Endodermal cell (in vitro differentiated cells): ENCODE measurements at regions not wholly inside any gene's neighbourhood (a gene's known extent, or its start where the extent isn't known, plus 50 kb on each side); places are given as distances from the start of the nearest gene placed in this dataset.

ENCODE experiments used
- DNase-seq: peaks from one replicate; pipeline ENCODE4 v3.0.0-alpha.2; 2017
- H3K27ac ChIP-seq: 2 replicates; pipeline ENCODE4 v1.5.1; 2013; ENCODE audit warnings: mild to moderate bottlenecking, low read depth, low read length, moderate library complexity
- H3K27me3 ChIP-seq: 2 replicates; pipeline ENCODE4 v1.6.1; 2013; ENCODE audit warnings: mild to moderate bottlenecking, low read length, moderate library complexity; ENCODE audit not compliant: insufficient read depth, control insufficient read depth, poor library complexity, severe bottlenecking
- H3K36me3 ChIP-seq: 2 replicates; pipeline ENCODE4 v1.7.0; 2013; ENCODE audit warnings: mild to moderate bottlenecking, low read length, moderate library complexity; ENCODE audit not compliant: control insufficient read depth, insufficient read depth
- H3K4me1 ChIP-seq: one replicate; pipeline ENCODE4 v1.7.0; 2013; ENCODE audit warnings: low read length; ENCODE audit not compliant: control insufficient read depth, insufficient read depth
- H3K4me3 ChIP-seq: 2 replicates; pipeline ENCODE4 v1.5.1; 2013; ENCODE audit warnings: mild to moderate bottlenecking, low read length, moderate library complexity
- H3K9ac ChIP-seq: 2 replicates; pipeline ENCODE4 v1.6.1; 2013; ENCODE audit warnings: mild to moderate bottlenecking, low read length, moderate library complexity; ENCODE audit not compliant: poor library complexity, severe bottlenecking; ENCODE audit errors: extremely low read depth
- H3K9me3 ChIP-seq: 2 replicates; pipeline ENCODE4 v1.6.1; 2013; ENCODE audit warnings: mild to moderate bottlenecking, low read length, moderate library complexity; ENCODE audit not compliant: control insufficient read depth
- H3K27ac Mint-ChIP-seq: 2 replicates; pipeline ENCODE4 v1.8.0; 2020; ENCODE audit warnings: mixed read lengths
- H3K27me3 Mint-ChIP-seq: 2 replicates; pipeline ENCODE4 v1.8.0; 2021; ENCODE audit warnings: mild to moderate bottlenecking, mixed read lengths; ENCODE audit not compliant: insufficient read depth
- H3K36me3 Mint-ChIP-seq: 2 replicates; pipeline ENCODE4 v1.8.0; 2020; ENCODE audit warnings: low read depth, mixed read lengths
- H3K4me1 Mint-ChIP-seq: 2 replicates; pipeline ENCODE4 v1.8.0; 2020; ENCODE audit warnings: mixed read lengths
- H3K4me3 Mint-ChIP-seq: 2 replicates; pipeline ENCODE4 v1.8.0; 2020; ENCODE audit warnings: mild to moderate bottlenecking, moderate library complexity, mixed read lengths
- H3K9me3 Mint-ChIP-seq: 2 replicates; pipeline ENCODE4 v1.8.0; 2020; ENCODE audit warnings: mild to moderate bottlenecking, mixed read lengths
- WGBS, 2 experiments: methylation state at CpG; one replicate each; pipeline versions ENCODE4 v1.1.5 to v1.1.7; 2013; ENCODE audit warnings: missing lambda C conversion rate in 2 of 2, mixed read lengths in 1 of 2; ENCODE audit not compliant: insufficient coverage in 1 of 2, insufficient read length in 1 of 2; 5-methylcytosine and 5-hydroxymethylcytosine counted together
- TF ChIP-seq, protein P1 (sequence below): fragments of 200-600 bp; sonication (generic); conservative IDR thresholded peaks from 2 replicates; pipeline ENCODE4 v1.5.0; 2021; ENCODE audit warnings: antibody characterized with exemption, mild to moderate bottlenecking

DNA sequence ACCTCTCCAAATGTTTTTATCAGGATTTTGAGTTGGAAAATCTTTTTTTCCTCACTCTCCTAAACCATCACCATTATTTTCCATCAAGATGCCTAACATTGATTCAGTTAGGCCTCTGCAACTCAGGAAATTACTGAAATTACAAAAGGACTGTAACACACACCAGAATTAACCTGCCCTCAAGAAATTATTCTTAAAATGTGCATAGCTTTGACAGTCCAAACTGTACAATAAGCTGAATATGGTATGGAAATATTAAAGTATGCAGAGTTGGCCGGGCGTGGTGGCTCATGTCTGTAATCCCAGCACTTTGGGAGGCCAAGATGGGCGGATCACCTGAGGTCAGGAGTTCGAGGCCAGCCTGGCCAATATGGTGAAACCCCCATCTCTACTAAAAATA lies 50.2 kb upstream of the PHLPP1 start:
- Mint-ChIP-seq H3K9me3 (no peaks in the 10 kb centered on the region), H3K4me1 (peaks cover 5% of the 10 kb centered on the region), H3K36me3 (no peaks in the 10 kb centered on the region), H3K27me3 (peaks cover 16% of the 10 kb centered on the region), H3K27ac (no peak overlapping the region), H3K4me3 (no peak overlapping the region)
- Histone ChIP-seq H3K27ac (no peak overlapping the region), H3K4me3 (no peak overlapping the region), H3K27me3 (peaks cover 33% of the 10 kb centered on the region), H3K9ac (no peak overlapping the region), H3K36me3 (no peaks in the 10 kb centered on the region), H3K4me1 (no peaks in the 10 kb centered on the region), H3K9me3 (no peaks in the 10 kb centered on the region)
- no peak for DNase-seq
- TF ChIP-seq, protein P1, sequence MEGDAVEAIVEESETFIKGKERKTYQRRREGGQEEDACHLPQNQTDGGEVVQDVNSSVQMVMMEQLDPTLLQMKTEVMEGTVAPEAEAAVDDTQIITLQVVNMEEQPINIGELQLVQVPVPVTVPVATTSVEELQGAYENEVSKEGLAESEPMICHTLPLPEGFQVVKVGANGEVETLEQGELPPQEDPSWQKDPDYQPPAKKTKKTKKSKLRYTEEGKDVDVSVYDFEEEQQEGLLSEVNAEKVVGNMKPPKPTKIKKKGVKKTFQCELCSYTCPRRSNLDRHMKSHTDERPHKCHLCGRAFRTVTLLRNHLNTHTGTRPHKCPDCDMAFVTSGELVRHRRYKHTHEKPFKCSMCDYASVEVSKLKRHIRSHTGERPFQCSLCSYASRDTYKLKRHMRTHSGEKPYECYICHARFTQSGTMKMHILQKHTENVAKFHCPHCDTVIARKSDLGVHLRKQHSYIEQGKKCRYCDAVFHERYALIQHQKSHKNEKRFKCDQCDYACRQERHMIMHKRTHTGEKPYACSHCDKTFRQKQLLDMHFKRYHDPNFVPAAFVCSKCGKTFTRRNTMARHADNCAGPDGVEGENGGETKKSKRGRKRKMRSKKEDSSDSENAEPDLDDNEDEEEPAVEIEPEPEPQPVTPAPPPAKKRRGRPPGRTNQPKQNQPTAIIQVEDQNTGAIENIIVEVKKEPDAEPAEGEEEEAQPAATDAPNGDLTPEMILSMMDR: no peak
- WGBS, 2 experiments: 95 to 100% methylated on average over 1 to 4 of the region's 4 CpGs
